GM12892 (cell line): ENCODE measurements at regions not wholly inside any gene's neighbourhood (a gene's known extent, or its start where the extent isn't known, plus 50 kb on each side); places are given as distances from the start of the nearest gene placed in this dataset.

Experiments
- POLR2A ChIP-seq: IDR thresholded peaks from 2 replicates; pipeline ENCODE4 v1.6.1; 2011; ENCODE audit warnings: low read depth, low read length, control low read depth
- POLR2AphosphoS5 ChIP-seq: IDR thresholded peaks from 2 replicates; pipeline ENCODE4 v1.6.1; 2011; ENCODE audit warnings: low read depth, low read length, control low read depth

DNA sequence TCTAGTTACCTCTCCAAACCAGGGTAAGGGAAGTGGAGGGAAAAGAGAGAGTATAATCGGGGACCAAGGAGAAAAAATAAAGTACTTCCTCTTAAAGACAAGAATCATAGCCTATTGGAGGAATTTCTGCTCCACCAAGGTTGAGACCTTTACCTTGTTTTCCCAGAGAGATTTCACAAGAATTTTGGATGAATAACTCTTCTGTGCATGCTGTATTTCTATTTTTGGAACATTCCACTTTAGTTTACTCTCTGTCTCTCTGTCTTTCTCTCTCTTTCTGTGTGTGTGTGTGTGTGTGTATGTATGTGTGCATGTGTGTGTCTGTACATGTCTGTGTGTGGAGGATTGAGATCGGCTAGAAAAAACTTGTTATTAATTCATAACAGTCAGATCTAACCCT lies 318.4 kb upstream of the RGS18 start:
- no peak for TF ChIP-seq POLR2A
- TF ChIP-seq POLR2AphosphoS5, result no peak
